ENCODE measurements at regions not wholly inside any gene's neighbourhood (a gene's known extent, or its start where the extent isn't known, plus 50 kb on each side); places are given as distances from the start of the nearest gene placed in this dataset.

GRCh38 chr1:83676106-83676505 is 322.8 kb downstream of the TTLL7 start:
- TF ChIP-seq, protein P1, sequence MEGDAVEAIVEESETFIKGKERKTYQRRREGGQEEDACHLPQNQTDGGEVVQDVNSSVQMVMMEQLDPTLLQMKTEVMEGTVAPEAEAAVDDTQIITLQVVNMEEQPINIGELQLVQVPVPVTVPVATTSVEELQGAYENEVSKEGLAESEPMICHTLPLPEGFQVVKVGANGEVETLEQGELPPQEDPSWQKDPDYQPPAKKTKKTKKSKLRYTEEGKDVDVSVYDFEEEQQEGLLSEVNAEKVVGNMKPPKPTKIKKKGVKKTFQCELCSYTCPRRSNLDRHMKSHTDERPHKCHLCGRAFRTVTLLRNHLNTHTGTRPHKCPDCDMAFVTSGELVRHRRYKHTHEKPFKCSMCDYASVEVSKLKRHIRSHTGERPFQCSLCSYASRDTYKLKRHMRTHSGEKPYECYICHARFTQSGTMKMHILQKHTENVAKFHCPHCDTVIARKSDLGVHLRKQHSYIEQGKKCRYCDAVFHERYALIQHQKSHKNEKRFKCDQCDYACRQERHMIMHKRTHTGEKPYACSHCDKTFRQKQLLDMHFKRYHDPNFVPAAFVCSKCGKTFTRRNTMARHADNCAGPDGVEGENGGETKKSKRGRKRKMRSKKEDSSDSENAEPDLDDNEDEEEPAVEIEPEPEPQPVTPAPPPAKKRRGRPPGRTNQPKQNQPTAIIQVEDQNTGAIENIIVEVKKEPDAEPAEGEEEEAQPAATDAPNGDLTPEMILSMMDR (IDR thresholded peaks at IDR 0.05) = no peak
- TF ChIP-seq POLR2A (IDR thresholded peaks at IDR 0.05) (no peak), EP300 (IDR thresholded peaks at IDR 0.05) (no peak)

All from stomach (tissue), 4 donors.